DMS114 treated with DMSO at 0.1 percent for 48 hours (cell line): ENCODE measurements at regions not wholly inside any gene's neighbourhood (a gene's known extent, or its start where the extent isn't known, plus 50 kb on each side); places are given as distances from the start of the nearest gene placed in this dataset.
"Not testable (repeated sequence)": the region's sequence is repeated elsewhere in the genome, so short reads cannot be mapped to it uniquely, and the experiment has no call there.

Source experiments
- DNase-seq: peaks from one replicate; lab custom pipeline; 2025; ENCODE audit not compliant: unreplicated experiment; lab: John Stamatoyannopoulos, UW

GRCh38 chr9:105098370-105098769, 146.1 kb upstream of the SLC44A1 start:
- DNase-seq, result no peak

GRCh38 chr9:105103776-105104175, 140.7 kb upstream of the SLC44A1 start:
- no peak for DNase-seq

- DNase-seq, result no peak
These were observed 130.1 kb upstream of the SLC44A1 start for GRCh38 chr9:105114318-105114717.

- DNase-seq, result no peak
These were observed 129.3 kb upstream of the SLC44A1 start for GRCh38 chr9:105114964-105115728.

GRCh38 chr9:105116052-105116868, 128.2 kb upstream of the SLC44A1 start:
- DNase-seq, result no peak

- DNase-seq, result no peak
These were observed 127.2 kb upstream of the SLC44A1 start for GRCh38 chr9:105117234-105117633.

GRCh38 chr9:105118636-105119035, 125.8 kb upstream of the SLC44A1 start:
- no peak for DNase-seq

- no peak for DNase-seq
These were observed 125.3 kb upstream of the SLC44A1 start for GRCh38 chr9:105119156-105119555.

- no peak for DNase-seq
These were observed 122.5 kb upstream of the SLC44A1 start for GRCh38 chr9:105121861-105122430.

- DNase-seq, result not testable (repeated sequence)
These were observed 119.9 kb upstream of the SLC44A1 start for GRCh38 chr9:105124598-105124997.

- no peak for DNase-seq
These were observed 118.2 kb upstream of the SLC44A1 start for GRCh38 chr9:105126226-105126625.

- no peak for DNase-seq
These were observed 116.6 kb upstream of the SLC44A1 start for GRCh38 chr9:105127863-105128220.

GRCh38 chr9:105128908-105129600, 115.4 kb upstream of the SLC44A1 start:
- DNase-seq, result no peak

- DNase-seq, result no peak
These were observed 114.7 kb upstream of the SLC44A1 start for GRCh38 chr9:105129731-105130130.

- DNase-seq, result no peak
These were observed 112.5 kb upstream of the SLC44A1 start for GRCh38 chr9:105131981-105132380.

GRCh38 chr9:105132606-105133005, 111.8 kb upstream of the SLC44A1 start:
- no peak for DNase-seq

GRCh38 chr9:105138306-105138801, 106.1 kb upstream of the SLC44A1 start:
- no peak for DNase-seq

- no peak for DNase-seq
These were observed 103.1 kb upstream of the SLC44A1 start for GRCh38 chr9:105141146-105141975.

- DNase-seq, result no peak
These were observed 102.5 kb upstream of the SLC44A1 start for GRCh38 chr9:105141976-105142250.

GRCh38 chr9:105142406-105143135, 101.9 kb upstream of the SLC44A1 start:
- DNase-seq, result no peak
